AG10803 (cell line): ENCODE measurements at regions not wholly inside any gene's neighbourhood (a gene's known extent, or its start where the extent isn't known, plus 50 kb on each side); places are given as distances from the start of the nearest gene placed in this dataset.

Experiments used
- DNase-seq: peaks from one replicate; pipeline ENCODE4 v3.0.0; 2010; ENCODE audit warnings: low read depth
- H3K4me3 ChIP-seq: 2 replicates; pipeline ENCODE4 v1.5.1; 2011; ENCODE audit warnings: mild to moderate bottlenecking, low read length, control low read depth
- TF ChIP-seq, protein P1 (sequence below): conservative IDR thresholded peaks from 2 replicates; pipeline ENCODE4 v1.5.1; 2011; ENCODE audit warnings: mild to moderate bottlenecking, low read length, control low read depth, inconsistent platforms

DNA sequence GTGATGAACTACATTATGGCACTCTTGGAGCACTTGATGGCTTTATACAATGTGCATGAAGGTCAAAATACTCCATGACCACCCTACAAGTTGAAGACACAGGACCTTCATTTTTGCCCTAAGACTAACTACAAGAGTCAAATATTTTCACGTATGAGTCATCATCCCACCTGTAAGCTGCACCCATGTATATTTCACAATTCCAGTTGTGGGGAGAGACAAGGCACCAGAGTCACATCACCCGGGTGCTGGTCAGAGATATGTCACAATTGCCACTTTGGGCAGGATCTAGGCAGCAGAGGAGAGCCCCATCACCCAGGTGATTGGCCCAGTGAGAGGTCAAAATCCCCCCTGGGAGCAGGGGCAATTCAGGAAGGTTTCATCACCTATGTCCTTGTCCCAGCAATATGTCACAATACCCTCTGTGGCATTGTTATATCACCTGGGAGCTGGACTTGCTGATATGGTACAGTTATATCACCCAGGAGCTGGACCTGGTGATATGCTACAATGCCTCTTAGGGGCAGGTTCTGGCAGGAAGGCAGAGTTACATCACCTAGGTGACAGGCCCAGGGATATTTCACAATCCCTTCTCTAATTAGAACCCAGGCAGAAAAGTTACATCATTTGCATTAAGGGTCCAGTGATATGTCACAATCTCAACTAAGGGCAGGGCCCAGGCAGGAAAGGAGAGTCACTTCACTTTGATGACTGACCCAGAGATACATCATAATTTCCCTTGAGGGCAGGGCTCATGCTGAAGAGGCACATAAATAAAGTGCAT is 1839.2 kb downstream of the TP53TG3F start:
- TF ChIP-seq, protein P1, sequence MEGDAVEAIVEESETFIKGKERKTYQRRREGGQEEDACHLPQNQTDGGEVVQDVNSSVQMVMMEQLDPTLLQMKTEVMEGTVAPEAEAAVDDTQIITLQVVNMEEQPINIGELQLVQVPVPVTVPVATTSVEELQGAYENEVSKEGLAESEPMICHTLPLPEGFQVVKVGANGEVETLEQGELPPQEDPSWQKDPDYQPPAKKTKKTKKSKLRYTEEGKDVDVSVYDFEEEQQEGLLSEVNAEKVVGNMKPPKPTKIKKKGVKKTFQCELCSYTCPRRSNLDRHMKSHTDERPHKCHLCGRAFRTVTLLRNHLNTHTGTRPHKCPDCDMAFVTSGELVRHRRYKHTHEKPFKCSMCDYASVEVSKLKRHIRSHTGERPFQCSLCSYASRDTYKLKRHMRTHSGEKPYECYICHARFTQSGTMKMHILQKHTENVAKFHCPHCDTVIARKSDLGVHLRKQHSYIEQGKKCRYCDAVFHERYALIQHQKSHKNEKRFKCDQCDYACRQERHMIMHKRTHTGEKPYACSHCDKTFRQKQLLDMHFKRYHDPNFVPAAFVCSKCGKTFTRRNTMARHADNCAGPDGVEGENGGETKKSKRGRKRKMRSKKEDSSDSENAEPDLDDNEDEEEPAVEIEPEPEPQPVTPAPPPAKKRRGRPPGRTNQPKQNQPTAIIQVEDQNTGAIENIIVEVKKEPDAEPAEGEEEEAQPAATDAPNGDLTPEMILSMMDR: no peak
- DNase-seq: no peak

DNA sequence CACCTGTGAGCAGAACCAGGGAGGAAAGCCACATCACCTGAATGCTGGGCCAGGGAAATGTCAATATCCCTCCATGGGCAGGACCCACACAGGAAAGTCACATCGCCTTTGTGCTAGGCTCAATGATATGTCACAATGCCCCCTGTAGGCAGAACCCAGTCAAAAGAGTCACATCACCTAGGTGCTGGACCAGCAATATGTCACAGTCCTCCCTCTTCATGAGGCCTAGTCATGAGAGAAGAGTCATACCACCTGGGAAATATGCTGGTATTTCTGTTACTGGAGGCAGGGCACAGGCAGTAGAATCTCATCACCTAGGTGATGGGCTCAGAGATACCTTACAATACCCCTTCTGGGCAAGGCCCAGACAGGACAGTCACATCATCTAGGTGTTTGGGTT is 1843.4 kb downstream of the TP53TG3F start:
- TF ChIP-seq, protein P1: no peak
- H3K4me3 ChIP-seq: no peak overlapping the region
- no peak for DNase-seq

More for the DNA sequence above, 1839.2 kb downstream of the TP53TG3F start:
- H3K4me3 ChIP-seq: no peak overlapping the region

DNA sequence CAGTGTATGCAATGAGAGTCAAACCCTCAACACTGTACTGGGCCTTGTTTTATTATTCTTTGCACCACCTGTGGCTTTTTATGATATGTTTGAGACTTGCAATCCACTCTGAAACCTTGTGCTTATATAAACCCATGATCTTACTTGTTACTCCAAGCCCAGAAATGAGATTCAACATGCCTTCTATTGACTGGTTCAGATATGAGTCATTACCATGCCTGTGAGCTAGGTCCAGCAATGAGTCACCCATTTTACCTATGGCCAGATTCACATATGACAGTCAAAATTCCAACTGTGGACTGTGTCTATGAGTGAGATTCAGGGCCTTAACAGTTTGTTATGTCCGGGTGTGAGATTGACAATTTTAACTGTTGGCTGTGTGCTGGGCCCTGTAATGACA is 1846.1 kb downstream of the TP53TG3F start:
- TF ChIP-seq, protein P1: no peak
- DNase-seq: no peak

GRCh38 chr16:35306915-35307314 is 1847.5 kb downstream of the TP53TG3F start:
- no peak for DNase-seq
- H3K4me3 ChIP-seq: no peak overlapping the region
- TF ChIP-seq, protein P1: no peak

More for the DNA sequence above, 1846.1 kb downstream of the TP53TG3F start:
- H3K4me3 ChIP-seq: no peak overlapping the region

DNA sequence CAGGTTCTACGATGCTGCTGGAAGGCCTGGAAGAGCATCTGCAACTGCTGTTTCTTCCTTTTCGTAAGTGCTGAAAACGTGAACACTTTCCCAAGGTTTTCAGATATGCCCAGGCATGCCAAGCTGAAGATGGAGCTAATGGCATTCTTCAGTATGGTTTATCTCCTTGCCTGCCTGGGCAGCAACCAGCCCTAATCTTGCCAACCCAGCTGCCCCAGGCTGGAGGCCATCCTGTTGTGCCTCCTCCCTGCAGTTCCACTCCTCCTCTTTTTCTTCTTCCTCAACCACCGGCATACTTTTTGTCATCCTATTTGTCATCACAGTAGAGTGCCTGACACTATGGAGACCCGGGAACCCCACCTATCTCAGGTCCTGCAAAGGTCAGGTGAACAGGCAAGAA is 1849.3 kb downstream of the TP53TG3F start:
- H3K4me3 ChIP-seq: no peak overlapping the region
- DNase-seq: no peak
- TF ChIP-seq, protein P1: no peak

- TF ChIP-seq, protein P1: no peak
- H3K4me3 ChIP-seq: no peak overlapping the region
- DNase-seq: no peak
These were observed 1851.6 kb downstream of the TP53TG3F start for GRCh38 chr16:35310999-35311398.

- TF ChIP-seq, protein P1: no peak
- no peak for DNase-seq
- no peak overlapping the region for H3K4me3 ChIP-seq
These were observed 1852.1 kb downstream of the TP53TG3F start for GRCh38 chr16:35311475-35311874.
